ENCODE measurements at regions not wholly inside any gene's neighbourhood (a gene's known extent, or its start where the extent isn't known, plus 50 kb on each side); places are given as distances from the start of the nearest gene placed in this dataset.
"Not testable (repeated sequence)": the region's sequence is repeated elsewhere in the genome, so short reads cannot be mapped to it uniquely, and the experiment has no call there.

- no peak for DNase-seq (ENCODE audit: low spot score)
Measured at GRCh38 chr4:111136438-111136837, 513.6 kb upstream of the PITX2 start.

GRCh38 chr4:111136967-111137366 is 514.1 kb upstream of the PITX2 start:
- DNase-seq (ENCODE audit: low spot score): no peak

- DNase-seq (ENCODE audit: low spot score): no peak
Measured at GRCh38 chr4:111143510-111143909, 520.6 kb upstream of the PITX2 start.

GRCh38 chr4:111154934-111155333 is 532.1 kb upstream of the PITX2 start:
- no peak for DNase-seq (ENCODE audit: low spot score)

GRCh38 chr4:111164556-111164955 is 541.7 kb upstream of the PITX2 start:
- DNase-seq (ENCODE audit: low spot score): not testable (repeated sequence)

- DNase-seq (ENCODE audit: low spot score): no peak
Measured at GRCh38 chr4:111174331-111174730, 551.5 kb upstream of the PITX2 start.

- no peak for DNase-seq (ENCODE audit: low spot score)
Measured at GRCh38 chr4:111178231-111178630, 555.4 kb upstream of the PITX2 start.

GRCh38 chr4:111187108-111187507 is 564.2 kb upstream of the PITX2 start:
- no peak for DNase-seq (ENCODE audit: low spot score)

GRCh38 chr4:111198446-111198845 is 575.6 kb upstream of the PITX2 start:
- DNase-seq (ENCODE audit: low spot score): no peak

GRCh38 chr4:111204797-111205196 is 581.9 kb upstream of the PITX2 start:
- DNase-seq (ENCODE audit: low spot score): no peak

- no peak for DNase-seq (ENCODE audit: low spot score)
Measured at GRCh38 chr4:111208970-111209369, 586.1 kb upstream of the PITX2 start.

GRCh38 chr4:111209706-111210105 is 586.8 kb upstream of the PITX2 start:
- DNase-seq (ENCODE audit: low spot score): no peak

GRCh38 chr4:111210595-111210994 is 587.7 kb upstream of the PITX2 start:
- no peak for DNase-seq (ENCODE audit: low spot score)

GRCh38 chr4:111213531-111213930 is 590.7 kb upstream of the PITX2 start:
- no peak for DNase-seq (ENCODE audit: low spot score)

- no peak for DNase-seq (ENCODE audit: low spot score)
Measured at GRCh38 chr4:111214371-111214770, 591.5 kb upstream of the PITX2 start.

GRCh38 chr4:111215755-111216154 is 592.9 kb upstream of the PITX2 start:
- DNase-seq (ENCODE audit: low spot score): no peak

- DNase-seq (ENCODE audit: low spot score): no peak
Measured at GRCh38 chr4:111216791-111217190, 593.9 kb upstream of the PITX2 start.

- DNase-seq (ENCODE audit: low spot score): no peak
Measured at GRCh38 chr4:111221371-111221770, 598.5 kb upstream of the PITX2 start.

- peak; percentile 3 for DNase-seq (ENCODE audit: low spot score)
Measured at GRCh38 chr4:111228396-111228795, 605.5 kb upstream of the PITX2 start.

- peak; percentile 6 for DNase-seq (ENCODE audit: low spot score)
Measured at GRCh38 chr4:111228874-111229273, 606.0 kb upstream of the PITX2 start.

- DNase-seq (ENCODE audit: low spot score): no peak
Measured at GRCh38 chr4:111230265-111230664, 607.4 kb upstream of the PITX2 start.

- DNase-seq (ENCODE audit: low spot score): no peak
Measured at GRCh38 chr4:111231281-111231680, 608.4 kb upstream of the PITX2 start.

- no peak for DNase-seq (ENCODE audit: low spot score)
Measured at GRCh38 chr4:111234939-111235338, 612.1 kb upstream of the PITX2 start.

- no peak for DNase-seq (ENCODE audit: low spot score)
Measured at GRCh38 chr4:111263836-111264235, 641.0 kb upstream of the PITX2 start.

- no peak for DNase-seq (ENCODE audit: low spot score)
Measured at GRCh38 chr4:111266937-111267336, 644.1 kb upstream of the PITX2 start.
